Liver (tissue), 8 donors: ENCODE measurements at regions not wholly inside any gene's neighbourhood (a gene's known extent, or its start where the extent isn't known, plus 50 kb on each side); places are given as distances from the start of the nearest gene placed in this dataset.

Source experiments
- DNase-seq: peaks from one replicate; pipeline ENCODE4 v3.0.0-alpha.2; 2017; ENCODE audit warnings: low spot score
- H3K27ac ChIP-seq, 2 donors: one replicate each; pipeline ENCODE4 v1.7.0; 2013; ENCODE audit warnings: inconsistent platforms in 2 of 2, low read length in 2 of 2, control low read depth in 1 of 2, low read depth in 1 of 2, mild to moderate bottlenecking in 1 of 2
- H3K27me3 ChIP-seq, 4 donors: one replicate each; pipeline versions ENCODE4 v1.6.1 to v1.7.0; 2013; ENCODE audit warnings: low read length in 3 of 4, inconsistent platforms in 1 of 4, mild to moderate bottlenecking in 1 of 4, moderate library complexity in 1 of 4; ENCODE audit not compliant: control insufficient read depth in 4 of 4, insufficient read depth in 4 of 4
- H3K36me3 ChIP-seq, 4 donors: one replicate each; pipeline versions ENCODE4 v1.6.1 to v1.7.0; 2013; ENCODE audit warnings: low read length in 3 of 4, mild to moderate bottlenecking in 3 of 4, low read depth in 1 of 4, moderate library complexity in 1 of 4; ENCODE audit not compliant: control insufficient read depth in 4 of 4, insufficient read depth in 3 of 4
- H3K4me1 ChIP-seq, 4 donors: one replicate each; pipeline versions ENCODE4 v1.6.1 to v1.7.0; 2013; ENCODE audit warnings: low read length in 3 of 4, mild to moderate bottlenecking in 3 of 4, moderate library complexity in 1 of 4; ENCODE audit not compliant: control insufficient read depth in 4 of 4, insufficient read depth in 4 of 4
- H3K4me3 ChIP-seq, 3 donors: one replicate each; pipeline versions ENCODE4 v1.6.1 to v1.7.0; 2013; ENCODE audit warnings: low read length in 3 of 3, control low read depth in 1 of 3, low read depth in 1 of 3, mild to moderate bottlenecking in 1 of 3
- H3K9ac ChIP-seq, 2 donors: one replicate each; pipeline ENCODE4 v1.7.0; 2013; ENCODE audit warnings: low read length in 2 of 2, mild to moderate bottlenecking in 2 of 2, moderate library complexity in 2 of 2, control low read depth in 1 of 2, low read depth in 1 of 2
- H3K9me3 ChIP-seq, 4 donors: one replicate each; pipeline versions ENCODE4 v1.6.1 to v1.7.0; 2013; ENCODE audit warnings: low read length in 3 of 4; ENCODE audit not compliant: control insufficient read depth in 4 of 4
- ATF3 ChIP-seq: IDR thresholded peaks from 2 replicates; pipeline ENCODE4 v1.6.1; 2016; ENCODE audit warnings: antibody characterized with exemption
- CTCF ChIP-seq: fragments of 150-350 bp; IDR thresholded peaks from 2 replicates; pipeline ENCODE4 v1.5.1; 2017; ENCODE audit warnings: improper control_type of control experiment, low read depth, low read length; ENCODE audit not compliant: missing input control
- EGR1 ChIP-seq, 2 donors: IDR thresholded peaks; 2 replicates each; pipeline ENCODE4 v1.6.1; 2016 to 2018; ENCODE audit warnings: antibody characterized with exemption in 2 of 2, low read depth in 2 of 2
- FOXA1 ChIP-seq: IDR thresholded peaks from 2 replicates; pipeline ENCODE4 v1.6.1; 2016; ENCODE audit warnings: antibody characterized with exemption
- FOXA2 ChIP-seq: IDR thresholded peaks from 2 replicates; pipeline ENCODE4 v1.6.1; 2016; ENCODE audit warnings: antibody characterized with exemption
- GABPA ChIP-seq, 2 donors: IDR thresholded peaks in 1 of 2; conservative IDR thresholded peaks in 1 of 2; 2 replicates each; pipeline ENCODE4 v1.6.1; 2016; ENCODE audit warnings: antibody characterized with exemption in 2 of 2, mild to moderate bottlenecking in 1 of 2, moderate library complexity in 1 of 2
- HNF4A ChIP-seq, 2 donors: conservative IDR thresholded peaks; 2 replicates each; pipeline ENCODE4 v1.6.1; 2016; ENCODE audit warnings: antibody characterized with exemption in 2 of 2, mild to moderate bottlenecking in 2 of 2
- HNF4G ChIP-seq: IDR thresholded peaks from 2 replicates; pipeline ENCODE4 v1.6.1; 2016; ENCODE audit warnings: antibody characterized with exemption
- JUND ChIP-seq, 2 donors: IDR thresholded peaks; 2 replicates each; pipeline ENCODE4 v1.6.1; 2016; ENCODE audit warnings: antibody characterized with exemption in 2 of 2
- MAX ChIP-seq: IDR thresholded peaks from 2 replicates; pipeline ENCODE4 v1.6.1; 2016; ENCODE audit warnings: antibody characterized with exemption
- NR2F2 ChIP-seq: IDR thresholded peaks from 2 replicates; pipeline ENCODE4 v1.6.1; 2016; ENCODE audit warnings: antibody characterized with exemption
- RAD21 ChIP-seq, 2 donors: IDR thresholded peaks; 2 replicates each; pipeline ENCODE4 v1.6.1; 2016; ENCODE audit warnings: antibody characterized with exemption in 2 of 2, mild to moderate bottlenecking in 2 of 2
- REST ChIP-seq: IDR thresholded peaks from 2 replicates; pipeline ENCODE4 v1.6.1; 2016; ENCODE audit warnings: antibody characterized with exemption, mild to moderate bottlenecking
- RXRA ChIP-seq, 2 donors: IDR thresholded peaks; 2 replicates each; pipeline ENCODE4 v1.6.1; 2017 to 2018; ENCODE audit warnings: antibody characterized with exemption in 2 of 2, mild to moderate bottlenecking in 1 of 2
- SP1 ChIP-seq: IDR thresholded peaks from 2 replicates; pipeline ENCODE4 v1.6.1; 2018; ENCODE audit warnings: antibody characterized with exemption, mild to moderate bottlenecking
- TAF1 ChIP-seq: conservative IDR thresholded peaks from 2 replicates; pipeline ENCODE4 v1.6.1; 2016; ENCODE audit warnings: antibody characterized with exemption, mild to moderate bottlenecking
- YY1 ChIP-seq: IDR thresholded peaks from 2 replicates; pipeline ENCODE4 v1.6.1; 2016; ENCODE audit warnings: antibody characterized with exemption, mild to moderate bottlenecking
- ZBTB33 ChIP-seq: IDR thresholded peaks from 2 replicates; pipeline ENCODE4 v1.6.1; 2016; ENCODE audit warnings: antibody characterized with exemption
- WGBS: extraction: QIAGEN DNeasy Blood & Tissue Kit; methylation state at CpG from one replicate; pipeline ENCODE4 v1.1.7; 2013; 5-methylcytosine and 5-hydroxymethylcytosine counted together
- donor health status: healthy.
- donor health status: healthy.
- donor health status: healthy.
- donor health status: healthy.
- donor health status: healthy.

GRCh38 chr7:51802718-51803117 is 486.1 kb upstream of the COBL start:
- 40% methylated on average over 5 of the region's 5 CpGs for WGBS
- no peak for TF ChIP-seq JUND (IDR thresholded peaks at IDR 0.05)
- TF ChIP-seq ZBTB33 = no peak
- TF ChIP-seq TAF1 = no peak
- no peak for TF ChIP-seq CTCF
- TF ChIP-seq REST = no peak
- TF ChIP-seq EGR1 (IDR thresholded peaks at IDR 0.05; ENCODE audit: low read depth in 2 of 2) = no peak
- no peak for TF ChIP-seq NR2F2
- no peak for TF ChIP-seq ATF3
- TF ChIP-seq HNF4A (conservative IDR thresholded peaks at IDR 0.05) = no peak
- TF ChIP-seq MAX = no peak
- no peak for TF ChIP-seq RAD21 (IDR thresholded peaks at IDR 0.05)
- no peak for TF ChIP-seq HNF4G
- TF ChIP-seq RXRA (IDR thresholded peaks at IDR 0.05) = no peak
- TF ChIP-seq SP1 = no peak
- no peak for TF ChIP-seq YY1
- TF ChIP-seq FOXA1 = no peak
- no peak for TF ChIP-seq GABPA (IDR thresholded peaks at IDR 0.05 in 1 of 2, conservative IDR thresholded peaks at IDR 0.05 in 1 of 2)
- no peak for TF ChIP-seq FOXA2
- H3K27me3 ChIP-seq = no peaks in the 10 kb centered on the region
- H3K4me1 ChIP-seq = no peaks in the 10 kb centered on the region
- H3K36me3 ChIP-seq = no peaks in the 10 kb centered on the region
- H3K9me3 ChIP-seq = no peaks in the 10 kb centered on the region
- H3K27ac ChIP-seq = no peak overlapping the region
- H3K4me3 ChIP-seq = no peak overlapping the region
- DNase-seq = no peak
- no peak overlapping the region for H3K9ac ChIP-seq

- Histone ChIP-seq H3K27ac (no peak overlapping the region), H3K9ac (no peak overlapping the region), H3K27me3 (no peaks in the 10 kb centered on the region), H3K9me3 (no peaks in the 10 kb centered on the region), H3K4me1 (no peaks in the 10 kb centered on the region), H3K36me3 (no peaks in the 10 kb centered on the region), H3K4me3 (no peak overlapping the region)
- DNase-seq = no peak
- TF ChIP-seq FOXA1 (no peak), MAX (no peak), RAD21 (IDR thresholded peaks at IDR 0.05) (no peak), ATF3 (no peak), GABPA (IDR thresholded peaks at IDR 0.05 in 1 of 2, conservative IDR thresholded peaks at IDR 0.05 in 1 of 2) (no peak), HNF4G (no peak), SP1 (no peak), ZBTB33 (no peak), RXRA (IDR thresholded peaks at IDR 0.05) (no peak)
- 91% methylated on average over 1 of the region's 1 CpG for WGBS
Observed at GRCh38 chr7:51797371-51797770, 480.8 kb upstream of the COBL start.
